ENCODE measurements at regions not wholly inside any gene's neighbourhood (a gene's known extent, or its start where the extent isn't known, plus 50 kb on each side); places are given as distances from the start of the nearest gene placed in this dataset.

GRCh38 chr4:148654131-148654530, 211.9 kb upstream of the NR3C2 start:
- no peak overlapping the region for H3K4me3 ChIP-seq (ENCODE audit: low read depth, low read length)
- ChIA-PET POLR2A (no interaction called here), CTCF (interaction anchor here (0.7 kb wide), 1 partner anchor 485 kb away, joined by 3 read pairs; no protein-coding TSS in a partner anchor)
- H3K4me1 ChIP-seq (ENCODE audit: control insufficient read depth, insufficient read depth, low read length), result no peaks in the 10 kb centered on the region
- no peaks in the 10 kb centered on the region for H3K9me3 ChIP-seq (ENCODE audit: control insufficient read depth, insufficient read depth, low read depth, low read length)
- no peak overlapping the region for H3K27ac ChIP-seq (ENCODE audit: extremely low read depth, low read depth, low read length)
- TF ChIP-seq ZNF830 (tag by site-specific recombination; IDR thresholded peaks at IDR 0.05; ENCODE audit: low read depth) (no peak), ZNF837 (tag by site-specific recombination; IDR thresholded peaks at IDR 0.05) (no peak), ZNF211 (tag by site-specific recombination; IDR thresholded peaks at IDR 0.05; ENCODE audit: low read depth) (no peak), ZNF610 (tag by site-specific recombination; IDR thresholded peaks at IDR 0.05; ENCODE audit: borderline replicate concordance) (no peak), ZNF777 (tag by site-specific recombination; IDR thresholded peaks at IDR 0.05; ENCODE audit: borderline replicate concordance) (no peak), ZNF654 (tag by site-specific recombination; IDR thresholded peaks at IDR 0.05; ENCODE audit: low read depth) (no peak), AEBP2 (tag by site-specific recombination; IDR thresholded peaks at IDR 0.05; ENCODE audit: borderline replicate concordance) (no peak), ZNF404 (tag by site-specific recombination; IDR thresholded peaks at IDR 0.05) (no peak), KLF1 (tag by site-specific recombination; IDR thresholded peaks at IDR 0.05) (no peak), ZBTB6 (tag by site-specific recombination; IDR thresholded peaks at IDR 0.05) (no peak), SP3 (tag by site-specific recombination; IDR thresholded peaks at IDR 0.05) (no peak), ZFP41 (tag by site-specific recombination; IDR thresholded peaks at IDR 0.05; ENCODE audit: borderline replicate concordance) (no peak), ZNF138 (tag by site-specific recombination; IDR thresholded peaks at IDR 0.05; ENCODE audit: borderline replicate concordance) (no peak), ZNF639 (tag by site-specific recombination; IDR thresholded peaks at IDR 0.05) (no peak)
- no peaks in the 10 kb centered on the region for H3K36me3 ChIP-seq (ENCODE audit: control insufficient read depth in 2 of 2, insufficient read depth in 1 of 2, low read length in 2 of 2)

- CTCF ChIA-PET, result interaction anchor here (0.7 kb wide), 1 partner anchor 485 kb away, joined by 3 read pairs; no protein-coding TSS in a partner anchor
- Histone ChIP-seq H3K27ac (ENCODE audit: extremely low read depth, low read depth, low read length) (no peak overlapping the region), H3K4me3 (ENCODE audit: low read depth, low read length) (no peak overlapping the region), H3K9me3 (ENCODE audit: control insufficient read depth, insufficient read depth, low read depth, low read length) (no peaks in the 10 kb centered on the region), H3K36me3 (ENCODE audit: control insufficient read depth in 2 of 2, insufficient read depth in 1 of 2, low read length in 2 of 2) (no peaks in the 10 kb centered on the region), H3K4me1 (ENCODE audit: control insufficient read depth, insufficient read depth, low read length) (no peaks in the 10 kb centered on the region)
- POLR2A ChIA-PET, result no interaction called here
- TF ChIP-seq MZF1 (tag by site-specific recombination; IDR thresholded peaks at IDR 0.05; ENCODE audit: borderline replicate concordance), result no peak
- no peak for TF ChIP-seq ZNF549 (tag by site-specific recombination; IDR thresholded peaks at IDR 0.05)
- no peak for TF ChIP-seq FEZF1 (tag by site-specific recombination; IDR thresholded peaks at IDR 0.05)
- no peak for TF ChIP-seq ZBTB11 (tag by site-specific recombination; conservative IDR thresholded peaks at IDR 0.05; ENCODE audit: low read depth)
- TF ChIP-seq GLI4 (tag by site-specific recombination; IDR thresholded peaks at IDR 0.05), result no peak
- no peak for TF ChIP-seq ZNF645 (tag by site-specific recombination; IDR thresholded peaks at IDR 0.05)
- TF ChIP-seq ZNF623 (tag by site-specific recombination; IDR thresholded peaks at IDR 0.05), result no peak
- no peak for TF ChIP-seq ZIC2 (tag by site-specific recombination; IDR thresholded peaks at IDR 0.05)
- no peak for TF ChIP-seq ZBTB7A (tag by site-specific recombination; IDR thresholded peaks at IDR 0.05; ENCODE audit: low read depth)
- no peak for TF ChIP-seq SETDB1 (IDR thresholded peaks at IDR 0.05; ENCODE audit: insufficient read length, low read length)
- TF ChIP-seq ZNF473 (tag by site-specific recombination; IDR thresholded peaks at IDR 0.05), result no peak
- TF ChIP-seq OSR2 (tag by site-specific recombination; IDR thresholded peaks at IDR 0.05), result no peak
- no peak for TF ChIP-seq ZNF292 (tag by site-specific recombination; IDR thresholded peaks at IDR 0.05; ENCODE audit: borderline replicate concordance, low read depth)
Observed at GRCh38 chr4:148653681-148654080, 211.5 kb upstream of the NR3C2 start.
